Psoas muscle (tissue), 7 donors: ENCODE measurements at regions not wholly inside any gene's neighbourhood (a gene's known extent, or its start where the extent isn't known, plus 50 kb on each side); places are given as distances from the start of the nearest gene placed in this dataset.

Experiments
- ATAC-seq, 4 donors: fragments of 200-7000 bp; cut with Tn5 transposase; one replicate each; pipeline ENCODE4 v1.9.1; 2020; ENCODE audit warnings: moderate library complexity in 3 of 4, mild to moderate bottlenecking in 2 of 4
- DNase-seq, 2 donors: peaks; one replicate each; pipeline ENCODE4 v3.0.0-alpha.2; 2020
- H3K27ac ChIP-seq: fragments of 200-600 bp; one replicate; pipeline ENCODE4 v1.8.0; 2022
- H3K27me3 ChIP-seq, 3 donors: fragments of 200-600 bp in 1 of 3; one replicate each; pipeline versions ENCODE4 v1.6.1 to v1.8.0; 2013 to 2022; ENCODE audit warnings: low read length in 2 of 3, mild to moderate bottlenecking in 2 of 3, moderate library complexity in 1 of 3; ENCODE audit not compliant: insufficient read depth in 3 of 3
- H3K36me3 ChIP-seq, 2 donors: fragments of 200-600 bp in 1 of 2; one replicate each; pipeline versions ENCODE4 v1.6.1 to v1.8.0; 2013 to 2022; ENCODE audit warnings: low read depth in 1 of 2, mild to moderate bottlenecking in 1 of 2, moderate library complexity in 1 of 2; ENCODE audit not compliant: insufficient read depth in 1 of 2
- H3K4me1 ChIP-seq: fragments of 200-600 bp; one replicate; pipeline ENCODE4 v1.8.0; 2022
- H3K4me3 ChIP-seq: fragments of 200-600 bp; one replicate; pipeline ENCODE4 v1.8.0; 2022; ENCODE audit warnings: mild to moderate bottlenecking
- H3K9me3 ChIP-seq: fragments of 200-600 bp; one replicate; pipeline ENCODE4 v1.8.0; 2022
- WGBS, 3 donors: extraction: QIAGEN DNeasy Blood & Tissue Kit; methylation state at CpG; one replicate each; pipeline versions ENCODE4 v1.1.6 to v1.1.7; 2013; 5-methylcytosine and 5-hydroxymethylcytosine counted together
- intact Hi-C, 2 donors: fragments of 100-400 bp; cut with DNase I; formaldehyde crosslinking; loops; one replicate each; pipeline versions ENCODE4 v1.11.0 to v1.14.2; 2022
- TF ChIP-seq, protein P1 (sequence below): fragments of 200-600 bp; IDR thresholded peaks from one replicate; pipeline ENCODE4 v1.8.0; 2022; ENCODE audit warnings: antibody characterized with exemption
- donor health status: healthy with polysubstance abuse.
- donor health status: DM: no; HTN: no; CAD: no; lungs with moderate emphysema.
- donor health status: Bipolar disorder and iron deficiency.
- donor health status: healthy.
- donor health status: DM: yes; HTN: yes; CAD: no.
- donor health status: DM: no; HTN: no; CAD: no.
- donor health status: DM: yes; HTN: yes; CAD: no.

DNA sequence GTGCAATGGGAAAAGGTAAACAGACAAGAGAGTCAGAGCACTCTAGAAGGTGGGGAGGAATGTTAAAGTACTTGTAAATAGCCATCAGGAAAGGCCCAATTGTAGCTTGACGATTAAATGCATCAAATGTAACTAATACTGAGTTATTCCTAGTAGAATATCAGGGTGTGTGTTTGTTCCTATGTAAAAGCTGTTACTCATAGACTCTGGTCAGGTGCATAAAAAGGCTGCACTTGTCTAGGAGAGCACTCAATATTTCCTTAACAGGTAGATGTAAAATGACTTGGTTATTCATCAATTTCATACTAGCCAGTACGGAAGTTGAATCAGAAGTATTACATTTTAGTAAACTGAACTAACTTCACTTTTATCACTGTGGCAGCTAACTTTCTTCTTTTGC, 179.7 kb upstream of the AGR3 start:
- Histone ChIP-seq H3K36me3 (no peaks in the 10 kb centered on the region), H3K9me3 (no peaks in the 10 kb centered on the region), H3K27ac (no peak overlapping the region), H3K4me1 (no peaks in the 10 kb centered on the region), H3K27me3 (no peaks in the 10 kb centered on the region), H3K4me3 (no peak overlapping the region)
- 83 to 91% (median 91%) methylated on average over 2 of the region's 2 CpGs for WGBS, 3 donors
- intact Hi-C loops: no loop called here
- TF ChIP-seq, protein P1, sequence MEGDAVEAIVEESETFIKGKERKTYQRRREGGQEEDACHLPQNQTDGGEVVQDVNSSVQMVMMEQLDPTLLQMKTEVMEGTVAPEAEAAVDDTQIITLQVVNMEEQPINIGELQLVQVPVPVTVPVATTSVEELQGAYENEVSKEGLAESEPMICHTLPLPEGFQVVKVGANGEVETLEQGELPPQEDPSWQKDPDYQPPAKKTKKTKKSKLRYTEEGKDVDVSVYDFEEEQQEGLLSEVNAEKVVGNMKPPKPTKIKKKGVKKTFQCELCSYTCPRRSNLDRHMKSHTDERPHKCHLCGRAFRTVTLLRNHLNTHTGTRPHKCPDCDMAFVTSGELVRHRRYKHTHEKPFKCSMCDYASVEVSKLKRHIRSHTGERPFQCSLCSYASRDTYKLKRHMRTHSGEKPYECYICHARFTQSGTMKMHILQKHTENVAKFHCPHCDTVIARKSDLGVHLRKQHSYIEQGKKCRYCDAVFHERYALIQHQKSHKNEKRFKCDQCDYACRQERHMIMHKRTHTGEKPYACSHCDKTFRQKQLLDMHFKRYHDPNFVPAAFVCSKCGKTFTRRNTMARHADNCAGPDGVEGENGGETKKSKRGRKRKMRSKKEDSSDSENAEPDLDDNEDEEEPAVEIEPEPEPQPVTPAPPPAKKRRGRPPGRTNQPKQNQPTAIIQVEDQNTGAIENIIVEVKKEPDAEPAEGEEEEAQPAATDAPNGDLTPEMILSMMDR: no peak
- ATAC-seq: no peak
- DNase-seq: no peak

DNA sequence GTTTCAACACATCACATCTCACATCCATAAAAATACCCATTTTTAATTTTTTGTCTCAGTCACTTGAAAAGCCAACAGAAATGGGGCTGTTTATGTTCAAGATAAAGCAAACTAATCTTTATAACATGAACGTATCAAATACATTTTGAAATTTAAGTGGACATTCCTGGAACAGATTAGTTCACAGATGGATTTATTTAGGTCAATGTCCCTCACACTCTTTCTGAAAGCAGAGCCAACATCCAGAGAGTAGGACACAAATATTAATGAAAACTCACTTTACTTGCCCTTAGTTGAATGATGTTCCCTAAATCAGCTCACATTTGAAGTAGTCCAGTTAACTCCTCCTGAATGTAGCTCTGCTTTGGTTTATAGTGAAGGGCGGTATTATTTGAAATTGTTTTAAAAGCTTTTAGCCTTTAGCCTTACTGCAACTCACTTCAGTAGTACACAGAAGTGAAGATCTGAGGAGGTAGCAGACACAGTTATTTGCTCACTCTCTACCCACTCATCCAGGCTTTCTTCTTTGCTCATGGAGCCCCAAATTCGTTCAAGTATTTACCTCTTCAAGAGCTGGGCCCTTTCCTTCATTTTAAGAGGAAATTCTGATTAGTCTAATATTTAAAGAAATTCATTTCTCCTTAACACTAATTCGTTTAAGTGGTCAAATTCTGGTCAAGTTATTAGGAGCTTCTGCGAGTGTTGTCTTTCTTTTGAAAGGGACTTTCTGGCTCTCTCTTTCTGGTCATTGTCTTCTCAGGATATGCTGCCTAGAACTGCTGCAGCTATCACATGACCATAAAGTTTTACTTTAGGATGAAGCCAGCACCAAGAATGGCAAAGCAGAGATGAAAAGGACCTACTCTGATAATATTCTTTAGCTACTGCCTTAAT, 180.6 kb upstream of the AGR3 start:
- Histone ChIP-seq H3K36me3 (no peaks in the 10 kb centered on the region), H3K9me3 (no peaks in the 10 kb centered on the region), H3K27me3 (no peaks in the 10 kb centered on the region), H3K4me3 (no peak overlapping the region), H3K4me1 (no peaks in the 10 kb centered on the region), H3K27ac (no peak overlapping the region)
- TF ChIP-seq, protein P1: no peak
- no peak for ATAC-seq
- WGBS, 3 donors: 63 to 73% (median 69%) methylated on average over 5 of the region's 5 CpGs
- no peak for DNase-seq
- intact Hi-C loops: no loop called here

DNA sequence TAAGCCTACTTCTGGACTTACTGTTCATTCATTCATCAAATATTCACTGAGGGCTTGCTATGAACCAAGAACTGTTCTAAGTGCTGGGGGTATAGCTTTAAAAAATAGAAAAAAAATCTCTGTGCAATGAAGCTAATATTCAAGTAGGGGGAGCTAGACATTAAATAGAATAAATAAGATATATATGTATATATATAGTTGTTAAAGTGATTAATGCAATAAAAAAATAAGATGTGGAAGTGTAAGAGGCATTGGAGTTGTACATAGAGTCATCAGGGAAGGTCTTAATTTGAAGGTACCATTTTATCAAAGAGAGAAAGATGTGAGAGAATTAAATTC, 181.2 kb upstream of the AGR3 start:
- intact Hi-C loops: no loop called here
- H3K27ac ChIP-seq: no peak overlapping the region
- H3K9me3 ChIP-seq: no peaks in the 10 kb centered on the region

DNA sequence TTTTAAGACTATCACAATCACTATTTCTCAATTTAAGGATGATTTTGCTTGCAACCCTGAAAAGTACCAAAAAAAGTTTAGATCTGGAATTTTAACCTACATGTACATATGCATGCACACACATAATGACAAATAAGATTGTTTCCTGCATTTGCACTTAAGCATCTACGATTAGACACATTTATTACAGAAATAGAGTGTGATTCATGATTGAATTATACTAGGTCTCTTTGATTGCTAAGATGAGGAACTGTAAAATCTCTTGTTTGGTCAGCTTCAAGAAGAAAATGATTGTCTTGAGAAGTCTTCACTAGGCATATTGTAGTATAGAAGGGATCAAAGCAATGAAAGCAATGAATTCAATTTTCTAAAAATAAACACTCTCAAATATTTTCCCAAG, 185.9 kb upstream of the AGR3 start:
- H3K27me3 ChIP-seq: no peaks in the 10 kb centered on the region
- no peak overlapping the region for H3K27ac ChIP-seq
- 74 to 86% (median 80%) methylated on average over 1 of the region's 1 CpG for WGBS, 3 donors
- H3K4me1 ChIP-seq: no peaks in the 10 kb centered on the region
- DNase-seq (no peak), ATAC-seq (no peak)
- no peaks in the 10 kb centered on the region for H3K36me3 ChIP-seq
- TF ChIP-seq, protein P1: no peak
- intact Hi-C loops: no loop called here
- no peaks in the 10 kb centered on the region for H3K9me3 ChIP-seq
- H3K4me3 ChIP-seq: no peak overlapping the region

More for the DNA sequence above, 181.2 kb upstream of the AGR3 start:
- no peaks in the 10 kb centered on the region for H3K36me3 ChIP-seq
- no peak overlapping the region for H3K4me3 ChIP-seq
- DNase-seq (no peak), ATAC-seq (no peak)
- H3K4me1 ChIP-seq: no peaks in the 10 kb centered on the region
- TF ChIP-seq, protein P1: no peak
- no peaks in the 10 kb centered on the region for H3K27me3 ChIP-seq

DNA sequence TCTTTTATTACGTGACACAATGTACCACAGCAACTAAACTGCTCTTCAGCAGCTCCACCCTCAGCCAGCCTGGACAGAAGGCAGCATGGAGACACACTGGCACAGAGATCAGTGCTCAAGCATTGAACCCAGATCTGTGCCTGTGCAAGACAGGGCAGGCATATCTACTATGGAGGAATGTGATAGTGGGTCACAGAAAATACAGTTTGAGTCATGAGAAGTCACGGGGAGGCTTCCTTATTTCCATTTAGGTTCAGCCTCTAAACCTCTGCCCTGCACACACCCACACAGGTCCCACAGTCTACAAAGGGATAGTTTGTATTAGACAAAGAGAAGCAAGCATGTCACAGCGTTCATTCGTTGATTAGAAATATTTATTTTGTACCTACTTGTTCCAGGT, 187.4 kb upstream of the AGR3 start:
- Histone ChIP-seq H3K36me3 (no peaks in the 10 kb centered on the region), H3K27me3 (no peaks in the 10 kb centered on the region), H3K9me3 (no peaks in the 10 kb centered on the region), H3K4me3 (no peak overlapping the region), H3K4me1 (no peaks in the 10 kb centered on the region), H3K27ac (no peak overlapping the region)
- DNase-seq (no peak), ATAC-seq (no peak)
- 80 to 87% (median 81%) methylated on average over 4 of the region's 4 CpGs for WGBS, 3 donors
- TF ChIP-seq, protein P1: no peak
- intact Hi-C loops: no loop called here
